Fibroblast of skin of left quadriceps (primary cell): ENCODE measurements at regions not wholly inside any gene's neighbourhood (a gene's known extent, or its start where the extent isn't known, plus 50 kb on each side); places are given as distances from the start of the nearest gene placed in this dataset.
A peak's percentile ranks its signal among the peaks of the same experiment; 100 is the strongest.
"Not testable (repeated sequence)": the region's sequence is repeated elsewhere in the genome, so short reads cannot be mapped to it uniquely, and the experiment has no call there.

Source experiments
- DNase-seq, 2 experiments: peaks; one replicate each; pipeline ENCODE4 v3.0.0-alpha.2; 2013; ENCODE audit warnings: low read depth in 2 of 2

- no peak for DNase-seq
Measured at GRCh38 chr6:28802417-28803336, 121.1 kb downstream of the TRIM27 start.

DNA sequence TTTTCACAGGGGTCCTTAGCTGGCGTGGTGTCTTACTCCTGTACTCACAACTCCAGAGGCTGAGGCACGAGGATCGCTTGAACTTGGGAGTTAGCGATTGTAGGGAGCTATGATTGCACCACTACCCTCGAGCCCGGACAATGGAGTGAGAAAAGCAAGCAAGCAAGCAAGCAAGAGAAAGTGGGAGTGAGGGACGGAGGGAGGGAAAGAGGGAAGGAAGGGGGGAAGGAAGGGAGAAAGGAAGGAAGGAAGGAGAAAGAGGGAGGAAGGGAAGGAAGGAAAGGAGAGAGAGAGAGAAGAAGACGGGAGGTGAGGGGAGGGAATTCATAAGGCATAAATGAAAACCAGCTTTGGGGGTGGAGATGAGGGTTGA, 120.5 kb downstream of the TRIM27 start:
- DNase-seq = no peak

GRCh38 chr6:28807682-28808280, 116.0 kb downstream of the TRIM27 start:
- DNase-seq = peak in 1 of 2 experiments; percentile 25

DNA sequence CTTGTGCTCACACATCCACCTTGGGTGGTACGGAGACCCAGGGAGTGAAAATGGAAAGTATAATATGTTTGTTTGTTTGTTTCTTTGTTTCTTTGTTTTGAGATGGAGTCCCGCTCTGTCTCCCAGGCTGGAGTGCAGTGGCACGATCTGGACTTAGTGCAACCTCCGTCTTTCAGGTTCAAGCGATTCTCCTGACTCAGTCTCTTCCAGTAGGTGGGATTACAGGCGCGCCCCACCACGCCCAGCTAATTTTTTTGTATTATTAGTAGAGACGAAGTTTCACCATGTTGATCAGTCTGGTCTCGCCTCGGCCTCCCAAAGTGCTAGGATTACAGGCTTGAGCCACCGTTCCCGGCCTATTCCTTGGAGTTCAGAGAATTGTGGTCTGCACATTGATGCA, 115.4 kb downstream of the TRIM27 start:
- DNase-seq = no peak

- DNase-seq = no peak
Measured at GRCh38 chr6:28809947-28810658, 113.7 kb downstream of the TRIM27 start.

- no peak for DNase-seq
Measured at GRCh38 chr6:28810659-28811053, 113.1 kb downstream of the TRIM27 start.

- no peak for DNase-seq
Measured at GRCh38 chr6:28811873-28812272, 111.9 kb downstream of the TRIM27 start.

- no peak for DNase-seq
Measured at GRCh38 chr6:28812778-28813569, 110.8 kb downstream of the TRIM27 start.

GRCh38 chr6:28814032-28814976, 109.5 kb downstream of the TRIM27 start:
- DNase-seq = no peak

GRCh38 chr6:28816339-28816908, 107.4 kb downstream of the TRIM27 start:
- no peak for DNase-seq

DNA sequence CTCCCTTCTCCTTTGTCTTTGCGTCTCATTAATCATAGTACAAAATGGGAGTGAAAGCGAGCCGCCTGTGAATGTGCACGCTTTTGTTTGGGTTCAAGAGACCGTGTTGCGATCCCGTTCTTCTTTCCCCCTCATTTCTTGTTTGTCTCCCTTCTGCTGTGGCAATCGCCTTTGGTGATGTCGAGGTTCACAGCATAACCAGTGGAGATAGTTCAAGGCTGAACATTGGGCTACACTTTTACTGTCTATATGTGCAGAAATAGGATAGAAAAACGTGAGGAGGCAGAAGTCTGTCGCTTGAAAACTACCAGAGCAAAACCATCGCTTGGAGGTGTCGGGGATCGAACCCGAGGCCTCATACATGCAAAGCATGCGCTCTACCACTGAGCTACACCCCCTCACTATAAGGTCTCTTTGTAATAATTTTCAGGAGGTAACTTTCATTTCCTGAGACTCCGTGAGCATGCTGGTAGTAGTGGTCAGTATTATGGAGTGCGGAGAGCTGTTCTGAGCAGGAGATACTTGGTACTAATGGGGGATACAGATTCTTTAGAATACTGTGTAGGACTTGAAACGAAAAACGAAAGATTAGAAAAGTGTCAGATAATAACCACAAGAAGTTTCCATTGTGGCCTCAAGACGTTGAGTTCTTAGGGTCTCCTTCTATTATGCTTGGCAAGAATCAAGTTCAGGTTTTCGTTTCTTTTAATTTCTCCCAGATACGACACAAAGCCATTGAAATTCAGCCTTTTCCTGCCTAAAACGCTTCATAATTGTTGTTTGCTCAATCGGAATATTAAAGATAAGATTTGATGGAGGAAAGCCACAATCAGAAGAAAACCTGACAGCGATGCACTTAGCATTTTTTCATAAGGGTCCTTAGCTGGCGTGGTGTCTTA, 106.6 kb downstream of the TRIM27 start:
- no peak for DNase-seq

DNA sequence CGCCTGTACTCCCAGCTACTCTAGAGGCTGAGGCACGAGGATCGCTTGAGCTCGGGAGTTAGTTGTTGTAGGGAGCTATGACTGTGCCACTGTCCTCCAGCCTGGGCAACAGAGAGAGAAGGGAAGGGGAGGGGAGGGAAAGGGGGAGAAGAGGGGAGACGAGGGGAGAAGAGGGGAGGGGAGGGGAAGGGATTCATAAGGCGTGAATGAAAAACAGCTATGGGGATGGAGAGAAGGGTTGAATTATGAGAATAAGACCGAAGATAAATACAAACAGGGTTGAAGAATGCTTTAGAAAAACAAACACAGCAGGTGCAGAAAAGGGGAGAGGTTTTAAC, 106.0 kb downstream of the TRIM27 start:
- DNase-seq = no peak

GRCh38 chr6:28824793-28825731, 98.7 kb downstream of the TRIM27 start:
- DNase-seq = no peak

DNA sequence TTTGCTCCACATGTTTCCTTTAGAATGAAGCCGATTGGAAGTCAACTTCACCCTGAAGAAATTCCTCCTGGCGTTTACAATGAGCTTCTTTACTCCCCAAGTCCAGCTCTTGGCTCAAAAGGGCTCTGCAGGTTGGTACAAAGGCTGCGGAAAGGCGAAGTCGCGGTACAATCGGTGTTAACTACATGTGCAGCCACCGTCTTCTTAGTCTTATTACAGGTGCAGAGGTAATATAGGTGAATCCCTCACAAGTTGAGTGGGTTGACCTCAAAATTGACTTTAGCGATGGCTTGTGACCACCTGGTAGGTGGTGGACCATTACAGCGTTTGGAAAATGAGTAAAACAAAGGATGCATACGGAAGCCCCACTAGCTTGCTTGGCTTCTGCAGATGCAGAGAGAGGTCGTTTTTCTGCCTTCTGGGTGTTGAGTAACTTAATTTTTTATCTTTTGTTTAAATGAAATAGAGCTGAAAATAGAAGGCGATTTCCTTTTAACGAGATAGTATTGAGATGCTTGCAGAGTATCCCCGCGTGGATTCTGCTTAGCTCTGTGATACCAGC, 98.0 kb downstream of the TRIM27 start:
- no peak for DNase-seq

- DNase-seq = not testable (repeated sequence)
Measured at GRCh38 chr6:28831683-28832082, 92.1 kb downstream of the TRIM27 start.

DNA sequence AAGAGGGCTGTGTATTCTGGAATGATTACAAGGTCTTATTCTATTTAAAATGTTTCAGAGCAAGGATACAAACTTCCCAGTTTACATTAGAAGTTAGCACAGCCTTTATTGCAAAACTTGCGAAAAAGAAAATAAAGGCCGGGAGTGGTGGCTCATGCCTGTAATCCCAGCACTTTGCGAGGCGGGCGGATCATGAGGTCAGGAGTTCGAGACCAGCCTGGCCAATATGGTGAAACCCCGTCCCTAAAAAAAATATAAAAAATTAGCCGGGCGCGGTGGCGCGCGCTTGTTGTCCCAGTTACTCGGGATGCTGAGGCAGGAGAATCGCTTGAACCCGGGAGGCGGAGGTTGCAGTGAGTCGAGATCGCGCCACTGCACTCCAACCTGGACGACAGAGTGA, 87.1 kb downstream of the TRIM27 start:
- DNase-seq = not testable (repeated sequence)

DNA sequence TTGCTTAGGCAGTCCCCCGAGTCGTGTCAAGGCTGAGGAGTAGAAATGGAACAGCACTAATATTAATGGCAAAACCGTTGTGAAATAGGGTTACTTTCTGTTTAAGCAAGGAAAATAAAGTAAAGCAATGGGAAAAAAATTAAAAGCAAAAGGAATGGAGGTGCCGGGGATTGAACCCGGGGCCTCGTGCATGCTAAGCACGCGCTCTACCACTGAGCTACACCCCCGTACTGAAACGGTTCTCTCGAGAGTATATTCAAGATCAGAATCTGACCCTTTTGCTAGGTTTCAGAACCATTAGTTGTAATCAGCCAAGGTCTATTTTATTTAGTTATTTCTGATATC, 85.5 kb downstream of the TRIM27 start:
- DNase-seq = peak; percentile 49
